ENCODE measurements at regions not wholly inside any gene's neighbourhood (a gene's known extent, or its start where the extent isn't known, plus 50 kb on each side); places are given as distances from the start of the nearest gene placed in this dataset.

GRCh38 chr5:174583071-174583470 lies 141.3 kb upstream of the MSX2 start (continued):
- TF ChIP-seq, protein P1, sequence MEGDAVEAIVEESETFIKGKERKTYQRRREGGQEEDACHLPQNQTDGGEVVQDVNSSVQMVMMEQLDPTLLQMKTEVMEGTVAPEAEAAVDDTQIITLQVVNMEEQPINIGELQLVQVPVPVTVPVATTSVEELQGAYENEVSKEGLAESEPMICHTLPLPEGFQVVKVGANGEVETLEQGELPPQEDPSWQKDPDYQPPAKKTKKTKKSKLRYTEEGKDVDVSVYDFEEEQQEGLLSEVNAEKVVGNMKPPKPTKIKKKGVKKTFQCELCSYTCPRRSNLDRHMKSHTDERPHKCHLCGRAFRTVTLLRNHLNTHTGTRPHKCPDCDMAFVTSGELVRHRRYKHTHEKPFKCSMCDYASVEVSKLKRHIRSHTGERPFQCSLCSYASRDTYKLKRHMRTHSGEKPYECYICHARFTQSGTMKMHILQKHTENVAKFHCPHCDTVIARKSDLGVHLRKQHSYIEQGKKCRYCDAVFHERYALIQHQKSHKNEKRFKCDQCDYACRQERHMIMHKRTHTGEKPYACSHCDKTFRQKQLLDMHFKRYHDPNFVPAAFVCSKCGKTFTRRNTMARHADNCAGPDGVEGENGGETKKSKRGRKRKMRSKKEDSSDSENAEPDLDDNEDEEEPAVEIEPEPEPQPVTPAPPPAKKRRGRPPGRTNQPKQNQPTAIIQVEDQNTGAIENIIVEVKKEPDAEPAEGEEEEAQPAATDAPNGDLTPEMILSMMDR (IDR thresholded peaks at IDR 0.05 in 2 of 3, conservative IDR thresholded peaks at IDR 0.05 in 1 of 3; ENCODE audit: borderline replicate concordance in 1 of 3, insufficient read depth in 1 of 3, low read depth in 2 of 3, low read length in 2 of 3) = no peak
- no peak for TF ChIP-seq EZH2 (IDR thresholded peaks at IDR 0.05)
- TF ChIP-seq JUND (IDR thresholded peaks at IDR 0.05) = no peak
- TF ChIP-seq, protein P2, sequence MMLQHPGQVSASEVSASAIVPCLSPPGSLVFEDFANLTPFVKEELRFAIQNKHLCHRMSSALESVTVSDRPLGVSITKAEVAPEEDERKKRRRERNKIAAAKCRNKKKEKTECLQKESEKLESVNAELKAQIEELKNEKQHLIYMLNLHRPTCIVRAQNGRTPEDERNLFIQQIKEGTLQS (IDR thresholded peaks at IDR 0.05) = no peak

- Histone ChIP-seq H3K9me2 (ENCODE audit: insufficient read depth) (no peaks in the 10 kb centered on the region), H4K20me1 (ENCODE audit: insufficient read depth) (no peaks in the 10 kb centered on the region), H3K4me1 (ENCODE audit: control insufficient read depth in 1 of 2, insufficient read depth in 2 of 2, low read length in 2 of 2) (peaks cover 21 to 66% of the 10 kb centered on the region in 2 experiments), H3K9ac (ENCODE audit: low read length) (no peak overlapping the region), H2AFZ (ENCODE audit: low read depth, low read length, poor library complexity, severe bottlenecking) (no peak overlapping the region), H3K27me3 (ENCODE audit: insufficient read depth, low read length) (no peaks in the 10 kb centered on the region), H3K4me3 (replicated peaks in 1 of 2; ENCODE audit: low read depth in 1 of 2, low read length in 2 of 2) (no peak overlapping the region), H3K79me2 (ENCODE audit: insufficient read depth, low read length) (no peaks in the 10 kb centered on the region), H3K9me3 (ENCODE audit: control insufficient read depth in 1 of 2, insufficient read depth in 1 of 2, low read depth in 1 of 2, low read length in 2 of 2) (no peaks in the 10 kb centered on the region), H3K27ac (ENCODE audit: low read depth, low read length) (no peak overlapping the region), H3K4me2 (ENCODE audit: low read length) (peak overlapping the region; percentile 15; the same call in 1 of the 2 replicates), H3K36me3 (ENCODE audit: control insufficient read depth in 1 of 2, insufficient read depth in 2 of 2, low read length in 2 of 2) (no peaks in the 10 kb centered on the region)
- BruUV-seq (replicated peaks) = no TSS peak
- no peak for TF ChIP-seq MAX (IDR thresholded peaks at IDR 0.05)
- TF ChIP-seq REST (IDR thresholded peaks at IDR 0.05; ENCODE audit: low read depth) = no peak
- no peak for TF ChIP-seq SRF (IDR thresholded peaks at IDR 0.05; ENCODE audit: low read depth)
- no peak for TF ChIP-seq RAD21 (IDR thresholded peaks at IDR 0.05; ENCODE audit: low read depth)
- no peak for TF ChIP-seq TCF7L2 (IDR thresholded peaks at IDR 0.05; ENCODE audit: borderline replicate concordance, extremely low read depth, insufficient read depth, insufficient read length)
- TF ChIP-seq EGR1 (IDR thresholded peaks at IDR 0.05; ENCODE audit: low read depth) = no peak
- TF ChIP-seq EZH2phosphoT487 (IDR thresholded peaks at IDR 0.05; ENCODE audit: borderline replicate concordance) = no peak
- no peak for TF ChIP-seq EZH2 (IDR thresholded peaks at IDR 0.05)
- no peak for TF ChIP-seq JUND (IDR thresholded peaks at IDR 0.05)
- POLR2A ChIA-PET = no interaction called here
- CTCF ChIA-PET = no interaction called here
- DNase-seq (ENCODE audit: low read depth, low spot score) = no peak
- no peak for ATAC-seq
- intact Hi-C loops (cut with micrococcal nuclease) = no loop called here
- RAD21 ChIA-PET (ENCODE audit: low non-redundant PET in 1 of 2, low total read pairs in 2 of 2, uncharacterized antibody in 2 of 2, unreplicated experiment in 2 of 2) = no interaction called here
These were observed 138.9 kb upstream of the MSX2 start for GRCh38 chr5:174585472-174585871.

Measured in HCT116 (cell line).